GM20000 (cell line): ENCODE measurements at regions not wholly inside any gene's neighbourhood (a gene's known extent, or its start where the extent isn't known, plus 50 kb on each side); places are given as distances from the start of the nearest gene placed in this dataset.
"Not testable (repeated sequence)": the region's sequence is repeated elsewhere in the genome, so short reads cannot be mapped to it uniquely, and the experiment has no call there.

Experiments
- DNase-seq: peaks from one replicate; pipeline ENCODE4 v3.0.0; 2012; ENCODE audit warnings: low spot score
- CTCF ChIP-seq: IDR thresholded peaks from 2 replicates; pipeline ENCODE4 v1.5.1; 2012; ENCODE audit warnings: mild to moderate bottlenecking, control low read depth; ENCODE audit errors: extremely low read depth, missing control alignments

GRCh38 chr9:96150324-96151227, 151.4 kb downstream of the HSD17B3 start:
- peak; percentile 35 for DNase-seq
- no peak for TF ChIP-seq CTCF

DNA sequence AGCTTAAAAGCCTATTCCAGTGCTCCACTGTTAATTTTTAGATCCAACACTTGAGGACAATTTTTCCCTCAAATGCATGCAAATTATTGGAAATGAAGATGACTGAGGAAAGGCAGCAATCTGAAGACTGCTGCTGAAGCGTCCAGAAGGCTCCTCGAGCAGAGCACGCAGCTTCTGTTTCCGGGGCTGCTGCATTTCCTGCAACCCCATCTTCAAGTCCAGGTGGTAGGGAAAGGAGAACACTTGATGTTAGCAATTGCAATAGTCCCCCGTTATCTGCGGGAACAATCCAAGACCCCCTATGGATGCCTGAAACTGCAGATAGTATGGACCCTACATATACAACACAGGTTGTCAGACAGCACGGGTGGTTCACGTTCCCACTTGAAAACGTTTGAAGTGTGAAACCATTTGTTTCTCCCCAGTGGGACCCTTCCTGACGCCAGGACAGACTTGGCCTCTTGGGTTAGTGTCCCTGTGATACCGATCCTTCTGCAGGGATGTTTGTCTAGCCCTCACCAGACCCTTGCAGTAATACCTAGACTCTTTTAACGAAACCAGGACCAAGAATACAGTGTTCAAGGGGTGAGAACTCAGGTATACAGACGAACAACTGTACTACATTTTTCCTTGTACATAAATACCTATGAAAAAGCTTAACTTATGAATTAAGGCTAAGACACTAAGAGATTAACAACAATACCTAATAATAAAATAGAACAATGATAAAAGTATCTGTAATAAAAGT, 152.3 kb downstream of the HSD17B3 start:
- DNase-seq: no peak
- no peak for TF ChIP-seq CTCF

- TF ChIP-seq CTCF: no peak
- DNase-seq: no peak
Observed at GRCh38 chr9:96148634-96149532, 153.1 kb downstream of the HSD17B3 start.

GRCh38 chr9:96147029-96147428, 154.9 kb downstream of the HSD17B3 start:
- DNase-seq: not testable (repeated sequence)

DNA sequence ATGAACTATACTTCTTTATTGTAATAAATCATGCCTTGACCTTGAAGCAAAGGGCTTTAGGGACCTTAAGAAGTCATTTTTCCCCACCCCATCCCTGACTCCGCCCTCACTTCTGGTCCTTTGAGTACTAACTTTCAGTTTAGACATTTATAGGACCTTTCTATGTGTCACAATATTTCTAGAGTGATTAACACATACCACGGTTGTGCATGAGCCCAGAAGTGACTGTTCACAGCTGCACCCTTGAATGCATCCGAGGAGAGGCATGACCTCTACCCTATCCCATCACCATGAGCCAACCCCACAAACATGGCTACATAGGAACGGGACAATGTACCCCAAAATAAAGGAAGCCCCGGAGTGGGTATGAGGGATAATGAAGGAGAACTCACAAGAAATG, 160.3 kb downstream of the HSD17B3 start:
- no peak for TF ChIP-seq CTCF
- no peak for DNase-seq

GRCh38 chr9:96141128-96141474, 160.9 kb downstream of the HSD17B3 start:
- DNase-seq: no peak
- no peak for TF ChIP-seq CTCF

- no peak for TF ChIP-seq CTCF
- no peak for DNase-seq
Observed at GRCh38 chr9:96140296-96141127, 161.5 kb downstream of the HSD17B3 start.
